Stimulated activated memory B cell treated with anti-CD40 and anti-IgM and Interleukin-4, amounts not matched to agents 10 μg/mL and 1 μg/mL and 100 μg/mL, for 72 hours (primary cell): ENCODE measurements at regions not wholly inside any gene's neighbourhood (a gene's known extent, or its start where the extent isn't known, plus 50 kb on each side); places are given as distances from the start of the nearest gene placed in this dataset.

ENCODE experiments used
- ATAC-seq: fragments of 150-1000 bp; cut with Tn5 transposase; 2 replicates; pipeline ENCODE4 v1.10.0; 2021
- H3K27ac Mint-ChIP-seq: one replicate; pipeline ENCODE4 v1.8.0; 2022; ENCODE audit warnings: mild to moderate bottlenecking, mixed read lengths
- H3K27me3 Mint-ChIP-seq: one replicate; pipeline ENCODE4 v1.8.0; 2022; ENCODE audit warnings: mixed read lengths
- H3K36me3 Mint-ChIP-seq: one replicate; pipeline ENCODE4 v1.8.0; 2022; ENCODE audit warnings: mixed read lengths
- H3K4me1 Mint-ChIP-seq: one replicate; pipeline ENCODE4 v1.8.0; 2022; ENCODE audit warnings: mixed read lengths
- H3K4me3 Mint-ChIP-seq: one replicate; pipeline ENCODE4 v1.8.0; 2022; ENCODE audit warnings: mild to moderate bottlenecking, moderate library complexity, mixed read lengths
- H3K9me3 Mint-ChIP-seq: one replicate; pipeline ENCODE4 v1.8.0; 2022; ENCODE audit warnings: mixed read lengths

- Mint-ChIP-seq H3K27me3 (no peaks in the 10 kb centered on the region), H3K4me3 (no peak overlapping the region), H3K9me3 (peaks cover 10% of the 10 kb centered on the region), H3K27ac (no peak overlapping the region), H3K4me1 (no peaks in the 10 kb centered on the region), H3K36me3 (no peaks in the 10 kb centered on the region)
- ATAC-seq, result no peak
These were observed 1198.9 kb upstream of the PCDH7 start for GRCh38 chr4:29521281-29521680.

GRCh38 chr4:29536745-29537144 is 1183.4 kb upstream of the PCDH7 start:
- H3K4me3 Mint-ChIP-seq, result no peak overlapping the region
- ATAC-seq, result no peak
- no peaks in the 10 kb centered on the region for H3K36me3 Mint-ChIP-seq

GRCh38 chr4:29538889-29539646 is 1181.1 kb upstream of the PCDH7 start:
- no peaks in the 10 kb centered on the region for H3K4me1 Mint-ChIP-seq
- no peaks in the 10 kb centered on the region for H3K9me3 Mint-ChIP-seq
- no peaks in the 10 kb centered on the region for H3K36me3 Mint-ChIP-seq
- no peaks in the 10 kb centered on the region for H3K27me3 Mint-ChIP-seq
- no peak for ATAC-seq
- H3K27ac Mint-ChIP-seq, result no peak overlapping the region
- H3K4me3 Mint-ChIP-seq, result no peak overlapping the region

More at GRCh38 chr4:29536745-29537144, 1183.4 kb upstream of the PCDH7 start:
- Mint-ChIP-seq H3K9me3 (peaks cover 3% of the 10 kb centered on the region), H3K27me3 (no peaks in the 10 kb centered on the region), H3K27ac (no peak overlapping the region), H3K4me1 (no peaks in the 10 kb centered on the region)

GRCh38 chr4:29540439-29541102 is 1179.6 kb upstream of the PCDH7 start:
- Mint-ChIP-seq H3K36me3 (no peaks in the 10 kb centered on the region), H3K27ac (no peak overlapping the region), H3K27me3 (no peaks in the 10 kb centered on the region), H3K4me1 (no peaks in the 10 kb centered on the region), H3K4me3 (no peak overlapping the region), H3K9me3 (no peaks in the 10 kb centered on the region)
- ATAC-seq, result no peak

GRCh38 chr4:29541757-29542156 is 1178.4 kb upstream of the PCDH7 start:
- Mint-ChIP-seq H3K36me3 (no peaks in the 10 kb centered on the region), H3K9me3 (no peaks in the 10 kb centered on the region), H3K4me3 (no peak overlapping the region), H3K27me3 (no peaks in the 10 kb centered on the region), H3K4me1 (no peaks in the 10 kb centered on the region), H3K27ac (no peak overlapping the region)
- peak; percentile 24 for ATAC-seq

GRCh38 chr4:29549342-29549741 is 1170.8 kb upstream of the PCDH7 start:
- Mint-ChIP-seq H3K4me1 (no peaks in the 10 kb centered on the region), H3K9me3 (peaks cover 2% of the 10 kb centered on the region), H3K36me3 (no peaks in the 10 kb centered on the region), H3K4me3 (no peak overlapping the region), H3K27me3 (no peaks in the 10 kb centered on the region), H3K27ac (no peak overlapping the region)
- no peak for ATAC-seq

GRCh38 chr4:29551821-29552220 is 1168.3 kb upstream of the PCDH7 start:
- Mint-ChIP-seq H3K4me3 (no peak overlapping the region), H3K9me3 (peaks cover 2% of the 10 kb centered on the region), H3K4me1 (no peaks in the 10 kb centered on the region), H3K36me3 (no peaks in the 10 kb centered on the region), H3K27me3 (no peaks in the 10 kb centered on the region), H3K27ac (no peak overlapping the region)
- no peak for ATAC-seq

- no peak overlapping the region for H3K4me3 Mint-ChIP-seq
- no peak overlapping the region for H3K27ac Mint-ChIP-seq
- H3K27me3 Mint-ChIP-seq, result no peaks in the 10 kb centered on the region
- no peaks in the 10 kb centered on the region for H3K36me3 Mint-ChIP-seq
- no peaks in the 10 kb centered on the region for H3K4me1 Mint-ChIP-seq
- peaks cover 2% of the 10 kb centered on the region for H3K9me3 Mint-ChIP-seq
- no peak for ATAC-seq
These were observed 1166.3 kb upstream of the PCDH7 start for GRCh38 chr4:29553846-29554245.

GRCh38 chr4:29558789-29559188 is 1161.4 kb upstream of the PCDH7 start:
- Mint-ChIP-seq H3K9me3 (no peaks in the 10 kb centered on the region), H3K27ac (no peak overlapping the region), H3K27me3 (no peaks in the 10 kb centered on the region), H3K4me1 (no peaks in the 10 kb centered on the region), H3K36me3 (no peaks in the 10 kb centered on the region), H3K4me3 (no peak overlapping the region)
- ATAC-seq, result no peak

GRCh38 chr4:29559286-29559685 is 1160.9 kb upstream of the PCDH7 start:
- no peaks in the 10 kb centered on the region for H3K36me3 Mint-ChIP-seq
- no peaks in the 10 kb centered on the region for H3K27me3 Mint-ChIP-seq
- no peak overlapping the region for H3K27ac Mint-ChIP-seq
- no peaks in the 10 kb centered on the region for H3K4me1 Mint-ChIP-seq
- ATAC-seq, result no peak
- H3K4me3 Mint-ChIP-seq, result no peak overlapping the region
- no peaks in the 10 kb centered on the region for H3K9me3 Mint-ChIP-seq

- ATAC-seq, result no peak
- no peaks in the 10 kb centered on the region for H3K27me3 Mint-ChIP-seq
- H3K27ac Mint-ChIP-seq, result no peak overlapping the region
- H3K4me1 Mint-ChIP-seq, result no peaks in the 10 kb centered on the region
- H3K4me3 Mint-ChIP-seq, result no peak overlapping the region
- H3K36me3 Mint-ChIP-seq, result no peaks in the 10 kb centered on the region
- peaks cover 3% of the 10 kb centered on the region for H3K9me3 Mint-ChIP-seq
These were observed 1159.7 kb upstream of the PCDH7 start for GRCh38 chr4:29560452-29560851.

GRCh38 chr4:29565256-29565655 is 1154.9 kb upstream of the PCDH7 start:
- Mint-ChIP-seq H3K4me3 (no peak overlapping the region), H3K9me3 (peaks cover 3% of the 10 kb centered on the region), H3K36me3 (no peaks in the 10 kb centered on the region), H3K27ac (no peak overlapping the region), H3K27me3 (no peaks in the 10 kb centered on the region), H3K4me1 (no peaks in the 10 kb centered on the region)
- ATAC-seq, result no peak

- no peak for ATAC-seq
- no peaks in the 10 kb centered on the region for H3K27me3 Mint-ChIP-seq
- no peak overlapping the region for H3K4me3 Mint-ChIP-seq
- no peaks in the 10 kb centered on the region for H3K36me3 Mint-ChIP-seq
- H3K27ac Mint-ChIP-seq, result no peak overlapping the region
- H3K4me1 Mint-ChIP-seq, result no peaks in the 10 kb centered on the region
- H3K9me3 Mint-ChIP-seq, result peaks cover 3% of the 10 kb centered on the region
These were observed 1153.8 kb upstream of the PCDH7 start for GRCh38 chr4:29566371-29566770.

GRCh38 chr4:29571322-29571721 is 1148.8 kb upstream of the PCDH7 start:
- no peaks in the 10 kb centered on the region for H3K27me3 Mint-ChIP-seq
- ATAC-seq, result no peak
- no peaks in the 10 kb centered on the region for H3K4me1 Mint-ChIP-seq
- H3K4me3 Mint-ChIP-seq, result no peak overlapping the region
- H3K9me3 Mint-ChIP-seq, result no peaks in the 10 kb centered on the region
- H3K27ac Mint-ChIP-seq, result no peak overlapping the region
- H3K36me3 Mint-ChIP-seq, result no peaks in the 10 kb centered on the region

- no peaks in the 10 kb centered on the region for H3K4me1 Mint-ChIP-seq
- no peak overlapping the region for H3K27ac Mint-ChIP-seq
- peaks cover 7% of the 10 kb centered on the region for H3K9me3 Mint-ChIP-seq
- ATAC-seq, result no peak
- no peaks in the 10 kb centered on the region for H3K27me3 Mint-ChIP-seq
- no peak overlapping the region for H3K4me3 Mint-ChIP-seq
- H3K36me3 Mint-ChIP-seq, result no peaks in the 10 kb centered on the region
These were observed 1141.8 kb upstream of the PCDH7 start for GRCh38 chr4:29578329-29578728.

GRCh38 chr4:29581457-29581856 is 1138.7 kb upstream of the PCDH7 start:
- Mint-ChIP-seq H3K36me3 (no peaks in the 10 kb centered on the region), H3K9me3 (peaks cover 7% of the 10 kb centered on the region), H3K27me3 (no peaks in the 10 kb centered on the region), H3K4me3 (no peak overlapping the region), H3K4me1 (no peaks in the 10 kb centered on the region), H3K27ac (no peak overlapping the region)
- ATAC-seq, result no peak
